GM23338 (cell line): ENCODE measurements at regions not wholly inside any gene's neighbourhood (a gene's known extent, or its start where the extent isn't known, plus 50 kb on each side); places are given as distances from the start of the nearest gene placed in this dataset.

ENCODE experiments used
- CREB1 ChIP-seq: fragments of 250-450 bp; sonication (Bioruptor Pico); IDR thresholded peaks from 2 replicates; pipeline ENCODE4 v1.5.0; 2020; ENCODE audit warnings: low read depth, mild to moderate bottlenecking, moderate library complexity
- EZH2 ChIP-seq: fragments of 200-600 bp; sonication (generic); IDR thresholded peaks from one replicate; pipeline ENCODE4 v1.8.0; 2017; ENCODE audit warnings: antibody characterized with exemption, mild to moderate bottlenecking, low read depth; ENCODE audit not compliant: unreplicated experiment
- EZH2phosphoT487 ChIP-seq: fragments of 200-600 bp; sonication (generic); IDR thresholded peaks from one replicate; pipeline ENCODE4 v1.8.1; 2018; ENCODE audit warnings: antibody characterized with exemption; ENCODE audit not compliant: unreplicated experiment
- POLR2AphosphoS5 ChIP-seq: IDR thresholded peaks from 2 replicates; pipeline ENCODE4 v1.6.1; 2016; ENCODE audit warnings: antibody characterized with exemption, low read depth
- ZNF331 ChIP-seq: fragments of 250-450 bp; sonication (Bioruptor Pico); IDR thresholded peaks from 2 replicates; pipeline ENCODE4 v1.5.0; 2020; ENCODE audit warnings: low read depth, mild to moderate bottlenecking, moderate library complexity
- TF ChIP-seq, protein P1 (sequence below), 2 experiments: fragments of 200-600 bp in 1 of 2; sonication (generic) in 1 of 2; conservative IDR thresholded peaks; 2 replicates each; pipeline versions ENCODE4 v1.5.1 to v1.6.1; 2016 to 2017; ENCODE audit warnings: antibody characterized with exemption in 2 of 2, low read depth in 2 of 2, mild to moderate bottlenecking in 2 of 2, moderate library complexity in 1 of 2
- TF ChIP-seq, protein P2 (sequence below): IDR thresholded peaks from one replicate; pipeline ENCODE4 v1.6.1; 2018; ENCODE audit warnings: antibody characterized with exemption; ENCODE audit not compliant: unreplicated experiment

DNA sequence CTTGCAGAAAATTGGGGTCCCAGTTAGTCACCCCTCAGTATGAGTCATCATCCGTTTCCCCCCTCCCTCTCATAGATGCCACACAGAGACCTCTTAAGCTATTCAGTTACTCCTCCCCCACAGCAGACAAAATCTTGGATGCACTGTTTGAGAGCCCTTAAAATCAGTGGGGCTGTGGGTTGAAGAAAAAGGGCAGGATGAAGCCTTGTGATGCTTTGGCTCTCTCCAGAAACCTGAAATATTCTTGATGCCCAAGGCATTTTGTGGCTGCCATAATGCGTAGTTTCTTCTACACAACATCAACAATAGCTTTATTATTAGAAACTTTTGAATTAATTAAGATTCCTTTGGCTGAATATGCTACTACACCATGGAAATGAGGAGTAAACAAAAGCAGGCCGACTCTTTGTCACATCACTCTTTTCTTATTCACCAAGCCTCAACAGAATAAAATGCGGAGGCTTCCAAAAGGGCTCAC is 133.8 kb downstream of the MRPS30 start:
- TF ChIP-seq EZH2 (no peak), POLR2AphosphoS5 (no peak), CREB1 (CRISPR knock-in tag) (no peak), ZNF331 (CRISPR knock-in tag) (no peak), EZH2phosphoT487 (no peak)
- TF ChIP-seq, protein P1, sequence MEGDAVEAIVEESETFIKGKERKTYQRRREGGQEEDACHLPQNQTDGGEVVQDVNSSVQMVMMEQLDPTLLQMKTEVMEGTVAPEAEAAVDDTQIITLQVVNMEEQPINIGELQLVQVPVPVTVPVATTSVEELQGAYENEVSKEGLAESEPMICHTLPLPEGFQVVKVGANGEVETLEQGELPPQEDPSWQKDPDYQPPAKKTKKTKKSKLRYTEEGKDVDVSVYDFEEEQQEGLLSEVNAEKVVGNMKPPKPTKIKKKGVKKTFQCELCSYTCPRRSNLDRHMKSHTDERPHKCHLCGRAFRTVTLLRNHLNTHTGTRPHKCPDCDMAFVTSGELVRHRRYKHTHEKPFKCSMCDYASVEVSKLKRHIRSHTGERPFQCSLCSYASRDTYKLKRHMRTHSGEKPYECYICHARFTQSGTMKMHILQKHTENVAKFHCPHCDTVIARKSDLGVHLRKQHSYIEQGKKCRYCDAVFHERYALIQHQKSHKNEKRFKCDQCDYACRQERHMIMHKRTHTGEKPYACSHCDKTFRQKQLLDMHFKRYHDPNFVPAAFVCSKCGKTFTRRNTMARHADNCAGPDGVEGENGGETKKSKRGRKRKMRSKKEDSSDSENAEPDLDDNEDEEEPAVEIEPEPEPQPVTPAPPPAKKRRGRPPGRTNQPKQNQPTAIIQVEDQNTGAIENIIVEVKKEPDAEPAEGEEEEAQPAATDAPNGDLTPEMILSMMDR (conservative IDR thresholded peaks at IDR 0.05; ENCODE audit: low read depth in 2 of 2) = no peak
- TF ChIP-seq, protein P2, sequence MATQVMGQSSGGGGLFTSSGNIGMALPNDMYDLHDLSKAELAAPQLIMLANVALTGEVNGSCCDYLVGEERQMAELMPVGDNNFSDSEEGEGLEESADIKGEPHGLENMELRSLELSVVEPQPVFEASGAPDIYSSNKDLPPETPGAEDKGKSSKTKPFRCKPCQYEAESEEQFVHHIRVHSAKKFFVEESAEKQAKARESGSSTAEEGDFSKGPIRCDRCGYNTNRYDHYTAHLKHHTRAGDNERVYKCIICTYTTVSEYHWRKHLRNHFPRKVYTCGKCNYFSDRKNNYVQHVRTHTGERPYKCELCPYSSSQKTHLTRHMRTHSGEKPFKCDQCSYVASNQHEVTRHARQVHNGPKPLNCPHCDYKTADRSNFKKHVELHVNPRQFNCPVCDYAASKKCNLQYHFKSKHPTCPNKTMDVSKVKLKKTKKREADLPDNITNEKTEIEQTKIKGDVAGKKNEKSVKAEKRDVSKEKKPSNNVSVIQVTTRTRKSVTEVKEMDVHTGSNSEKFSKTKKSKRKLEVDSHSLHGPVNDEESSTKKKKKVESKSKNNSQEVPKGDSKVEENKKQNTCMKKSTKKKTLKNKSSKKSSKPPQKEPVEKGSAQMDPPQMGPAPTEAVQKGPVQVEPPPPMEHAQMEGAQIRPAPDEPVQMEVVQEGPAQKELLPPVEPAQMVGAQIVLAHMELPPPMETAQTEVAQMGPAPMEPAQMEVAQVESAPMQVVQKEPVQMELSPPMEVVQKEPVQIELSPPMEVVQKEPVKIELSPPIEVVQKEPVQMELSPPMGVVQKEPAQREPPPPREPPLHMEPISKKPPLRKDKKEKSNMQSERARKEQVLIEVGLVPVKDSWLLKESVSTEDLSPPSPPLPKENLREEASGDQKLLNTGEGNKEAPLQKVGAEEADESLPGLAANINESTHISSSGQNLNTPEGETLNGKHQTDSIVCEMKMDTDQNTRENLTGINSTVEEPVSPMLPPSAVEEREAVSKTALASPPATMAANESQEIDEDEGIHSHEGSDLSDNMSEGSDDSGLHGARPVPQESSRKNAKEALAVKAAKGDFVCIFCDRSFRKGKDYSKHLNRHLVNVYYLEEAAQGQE = no peak
